IMR-90 (cell line): ENCODE measurements at regions not wholly inside any gene's neighbourhood (a gene's known extent, or its start where the extent isn't known, plus 50 kb on each side); places are given as distances from the start of the nearest gene placed in this dataset.

Experiments
- ATAC-seq: fragments of 200-7000 bp; cut with Tn5 transposase; 2 replicates; pipeline ENCODE4 v1.9.1; 2020; ENCODE audit warnings: low read depth, mild to moderate bottlenecking, moderate library complexity
- BruUV-seq: library from RNA; stranded (reverse); fragments of 400-500 nt; replicated peaks from 2 replicates; lab custom pipeline; 2021; lab: Mats Ljungman, UMichigan
- CTCF ChIA-PET: fragments of 300-600 bp; formaldehyde crosslinking; extraction: SDS; loops from one replicate; lab custom pipeline; 2021; ENCODE audit warnings: antibody characterized with exemption; lab: Yijun Ruan, JAX
- POLR2A ChIA-PET: fragments of 300-600 bp; sonication (Branson Sonifier 250); formaldehyde crosslinking; loops from one replicate; lab custom pipeline; 2022; ENCODE audit warnings: antibody characterized with exemption; ENCODE audit not compliant: unreplicated experiment; lab: Charles Lee
- DNase-seq: peaks from one replicate; pipeline ENCODE4 v3.0.0; 2013
- H2AFZ ChIP-seq: replicated peaks from 2 replicates; pipeline ENCODE3; 2013; ENCODE audit warnings: low read length, mild to moderate bottlenecking; ENCODE audit not compliant: poor library complexity
- H2AK5ac ChIP-seq: 2 replicates; pipeline ENCODE4 v1.6.1; 2013; ENCODE audit warnings: low read depth, low read length, inconsistent platforms
- H2AK9ac ChIP-seq: replicated peaks from 2 replicates; pipeline ENCODE3; 2013; ENCODE audit warnings: mild to moderate bottlenecking, low read depth, low read length, moderate library complexity; ENCODE audit not compliant: poor library complexity
- H2BK120ac ChIP-seq: 2 replicates; pipeline ENCODE4 v1.6.1; 2013; ENCODE audit warnings: low read depth, low read length, inconsistent platforms
- H2BK15ac ChIP-seq: 3 replicates; pipeline ENCODE4 v1.6.1; 2013; ENCODE audit warnings: low read depth, low read length, inconsistent platforms
- H2BK20ac ChIP-seq: 2 replicates; pipeline ENCODE4 v1.6.1; 2013; ENCODE audit warnings: low read depth, mild to moderate bottlenecking, inconsistent platforms, low read length, moderate library complexity
- H2BK5ac ChIP-seq: 2 replicates; pipeline ENCODE4 v1.6.1; 2013; ENCODE audit warnings: mild to moderate bottlenecking, low read depth, low read length, inconsistent platforms; ENCODE audit not compliant: poor library complexity, severe bottlenecking
- H3K14ac ChIP-seq: replicated peaks from 2 replicates; pipeline ENCODE4 v1.6.1; 2013; ENCODE audit warnings: low read depth, low read length, inconsistent platforms
- H3K18ac ChIP-seq: 2 replicates; pipeline ENCODE4 v1.6.1; 2013; ENCODE audit warnings: low read depth, low read length, control low read depth
- H3K23ac ChIP-seq: 2 replicates; pipeline ENCODE4 v1.6.1; 2013; ENCODE audit warnings: low read depth, low read length, inconsistent platforms
- H3K27ac ChIP-seq: 2 replicates; pipeline ENCODE4 v1.5.1; 2013; ENCODE audit warnings: mild to moderate bottlenecking, control low read depth, low read length; ENCODE audit not compliant: insufficient read depth
- H3K27me3 ChIP-seq: 2 replicates; pipeline ENCODE4 v1.6.1; 2013; ENCODE audit warnings: low read length; ENCODE audit not compliant: control insufficient read depth, insufficient read depth
- H3K36me3 ChIP-seq: 2 replicates; pipeline ENCODE4 v1.6.1; 2013; ENCODE audit warnings: low read length, mixed read lengths; ENCODE audit not compliant: control insufficient read depth, insufficient read depth
- H3K4ac ChIP-seq: 2 replicates; pipeline ENCODE4 v1.6.1; 2013; ENCODE audit warnings: low read depth, low read length, inconsistent platforms
- H3K4me1 ChIP-seq: 2 replicates; pipeline ENCODE4 v1.6.1; 2013; ENCODE audit warnings: low read length, mixed read lengths; ENCODE audit not compliant: control insufficient read depth, insufficient read depth
- H3K4me2 ChIP-seq: 2 replicates; pipeline ENCODE4 v1.6.1; 2013; ENCODE audit warnings: low read depth, mild to moderate bottlenecking, control low read depth, low read length, moderate library complexity
- H3K4me3 ChIP-seq: 2 replicates; pipeline ENCODE4 v1.5.1; 2013; ENCODE audit warnings: low read depth, mild to moderate bottlenecking, control low read depth, low read length, moderate library complexity; ENCODE audit not compliant: insufficient read depth
- H3K56ac ChIP-seq: 2 replicates; pipeline ENCODE4 v1.6.1; 2013; ENCODE audit warnings: low read length, inconsistent platforms; ENCODE audit not compliant: insufficient read depth; ENCODE audit errors: extremely low read depth
- H3K79me1 ChIP-seq, 2 experiments: 2 replicates each; pipeline ENCODE4 v1.6.1; 2013; ENCODE audit warnings: low read length in 2 of 2, inconsistent platforms in 1 of 2, low read depth in 1 of 2
- H3K9ac ChIP-seq: 2 replicates; pipeline ENCODE4 v1.6.1; 2013; ENCODE audit warnings: low read depth, low read length, control low read depth
- H3K9me1 ChIP-seq: 2 replicates; pipeline ENCODE4 v1.6.1; 2013; ENCODE audit warnings: low read length, inconsistent platforms; ENCODE audit not compliant: insufficient read depth
- H3K9me3 ChIP-seq: 2 replicates; pipeline ENCODE4 v1.6.1; 2013; ENCODE audit warnings: low read length; ENCODE audit not compliant: control insufficient read depth, insufficient read depth
- H4K20me1 ChIP-seq: 2 replicates; pipeline ENCODE4 v1.6.1; 2013; ENCODE audit warnings: low read length, inconsistent platforms; ENCODE audit not compliant: insufficient read depth
- H4K5ac ChIP-seq: 2 replicates; pipeline ENCODE4 v1.6.1; 2013; ENCODE audit warnings: mild to moderate bottlenecking, low read depth, low read length, control low read depth
- H4K8ac ChIP-seq, 2 experiments: 2 replicates each; pipeline ENCODE4 v1.6.1; 2013; ENCODE audit warnings: low read depth in 2 of 2, low read length in 2 of 2, control low read depth in 1 of 2, inconsistent platforms in 1 of 2
- H4K91ac ChIP-seq: 2 replicates; pipeline ENCODE4 v1.6.1; 2013; ENCODE audit warnings: low read depth, low read length, inconsistent platforms; ENCODE audit not compliant: insufficient read depth
- BHLHE40 ChIP-seq: fragments of 150-350 bp; IDR thresholded peaks from 2 replicates; pipeline ENCODE4 v1.6.1; 2016; ENCODE audit warnings: mild to moderate bottlenecking, low read depth, low read length
- CEBPB ChIP-seq: IDR thresholded peaks from 2 replicates; pipeline ENCODE4 v1.6.1; 2012; ENCODE audit warnings: low read depth, low read length, improper control_type of control experiment
- CHD1 ChIP-seq: IDR thresholded peaks from 2 replicates; pipeline ENCODE4 v1.6.1; 2012; ENCODE audit warnings: low read depth, low read length, improper control_type of control experiment
- CTCF ChIP-seq: conservative IDR thresholded peaks from 2 replicates; pipeline ENCODE4 v1.5.1; 2012; ENCODE audit warnings: mild to moderate bottlenecking, low read depth, low read length, improper control_type of control experiment
- ELK1 ChIP-seq: fragments of 150-350 bp; IDR thresholded peaks from 2 replicates; pipeline ENCODE4 v1.6.1; 2016; ENCODE audit warnings: low read depth, mild to moderate bottlenecking, low read length, moderate library complexity, borderline replicate concordance
- FOS ChIP-seq: fragments of 150-350 bp; IDR thresholded peaks from 2 replicates; pipeline ENCODE4 v1.6.1; 2016; ENCODE audit warnings: low read depth, low read length
- MAFK ChIP-seq: IDR thresholded peaks from 2 replicates; pipeline ENCODE4 v1.6.1; 2012; ENCODE audit warnings: low read depth, low read length, improper control_type of control experiment
- MAZ ChIP-seq: IDR thresholded peaks from 2 replicates; pipeline ENCODE4 v1.6.1; 2012; ENCODE audit warnings: low read depth, mild to moderate bottlenecking, low read length, improper control_type of control experiment, moderate library complexity, borderline replicate concordance
- MXI1 ChIP-seq: IDR thresholded peaks from 2 replicates; pipeline ENCODE4 v1.6.1; 2012; ENCODE audit warnings: low read depth, mild to moderate bottlenecking, low read length, moderate library complexity, borderline replicate concordance
- NFE2L2 ChIP-seq: fragments of 150-350 bp; IDR thresholded peaks from 2 replicates; pipeline ENCODE4 v1.6.1; 2016; ENCODE audit warnings: low read depth, mild to moderate bottlenecking, low read length
- POLR2A ChIP-seq: IDR thresholded peaks from 2 replicates; pipeline ENCODE4 v1.6.1; 2012; ENCODE audit warnings: mild to moderate bottlenecking, low read depth, low read length
- RAD21 ChIP-seq: IDR thresholded peaks from 2 replicates; pipeline ENCODE4 v1.6.1; 2012; ENCODE audit warnings: low read length, improper control_type of control experiment
- RCOR1 ChIP-seq: IDR thresholded peaks from 2 replicates; pipeline ENCODE4 v1.6.1; 2012; ENCODE audit warnings: mild to moderate bottlenecking, low read length, improper control_type of control experiment; ENCODE audit not compliant: insufficient replicate concordance
- RFX5 ChIP-seq: IDR thresholded peaks from 2 replicates; pipeline ENCODE4 v1.8.0; 2012; ENCODE audit warnings: low read depth, mild to moderate bottlenecking, low read length, moderate library complexity
- SMC3 ChIP-seq: fragments of 150-350 bp; IDR thresholded peaks from 2 replicates; pipeline ENCODE4 v1.6.1; 2016; ENCODE audit warnings: low read depth, mild to moderate bottlenecking, antibody characterized with exemption, low read length, moderate library complexity
- USF2 ChIP-seq: fragments of 150-350 bp; IDR thresholded peaks from 2 replicates; pipeline ENCODE4 v1.6.1; 2017; ENCODE audit warnings: mild to moderate bottlenecking, antibody characterized with exemption, low read length, low read depth
- WGBS, 2 experiments: methylation state at CpG; one replicate each; pipeline versions ENCODE4 v1.1.5 to v1.1.7; 2013; ENCODE audit warnings: missing lambda C conversion rate in 2 of 2; ENCODE audit not compliant: insufficient read length in 1 of 2; ENCODE audit errors: extremely low coverage in 2 of 2; 5-methylcytosine and 5-hydroxymethylcytosine counted together
- dilution Hi-C: fragments of 300-500 bp; cut with HindIII; formaldehyde crosslinking; loops from one replicate; pipeline ENCODE4 v1.14.3; 2018; ENCODE audit warnings: low sequenced_read_pairs; ENCODE audit not compliant: unreplicated experiment
- in situ Hi-C: fragments of 300-500 bp; cut with MboI; formaldehyde crosslinking; loops from 3 replicates; pipeline ENCODE4 v1.14.3; 2019; ENCODE audit warnings: low sequenced_read_pairs, inconsistent platforms, mixed read lengths
- intact Hi-C: fragments of 100-400 bp; cut with micrococcal nuclease; formaldehyde crosslinking; loops from 2 replicates; pipeline ENCODE4 v1.10.0; 2022

GRCh38 chr2:118589721-118590120 is 257.7 kb downstream of the EN1 start:
- Histone ChIP-seq H3K56ac (no peak overlapping the region), H3K18ac (no peak overlapping the region), H3K36me3 (no peaks in the 10 kb centered on the region), H2AFZ (no peak overlapping the region), H2BK5ac (no peak overlapping the region), H4K91ac (no peak overlapping the region), H3K9ac (no peak overlapping the region), H2BK20ac (no peak overlapping the region), H2AK5ac (no peak overlapping the region), H3K4me3 (no peak overlapping the region), H3K27me3 (no peaks in the 10 kb centered on the region; the same call in 1 of the 2 replicates), H3K23ac (no peak overlapping the region), H4K5ac (no peak overlapping the region), H4K20me1 (no peaks in the 10 kb centered on the region), H3K4me1 (no peaks in the 10 kb centered on the region), H3K4ac (no peak overlapping the region), H3K9me1 (no peaks in the 10 kb centered on the region), H3K27ac (no peak overlapping the region), H4K8ac (no peak overlapping the region), H3K4me2 (no peak overlapping the region), H2AK9ac (no peak overlapping the region), H2BK120ac (no peak overlapping the region), H3K14ac (no peak overlapping the region), H3K79me1 (no peaks in the 10 kb centered on the region), H3K9me3 (no peaks in the 10 kb centered on the region), H2BK15ac (no peak overlapping the region)
- WGBS, 2 experiments: 100% methylated on average over 1 of the region's 3 CpGs; no CpG with 5 or more reads in 1 of the 2 experiments
- ChIA-PET CTCF (no interaction called here), POLR2A (no interaction called here)
- DNase-seq (no peak), ATAC-seq (no peak)
- TF ChIP-seq BHLHE40 (no peak), RAD21 (no peak), POLR2A (no peak), MAZ (no peak), NFE2L2 (no peak), RCOR1 (no peak), SMC3 (no peak), CHD1 (no peak), MAFK (no peak), CEBPB (no peak), CTCF (no peak), FOS (no peak), RFX5 (no peak), USF2 (no peak), ELK1 (no peak), MXI1 (no peak)
- intact Hi-C loops: no loop called here
- no TSS peak for BruUV-seq
- in situ Hi-C loops: no loop called here
- dilution Hi-C loops: no loop called here
